Activated CD4-positive, alpha-beta T cell treated with anti-CD3 and anti-CD28 coated beads, Interleukin-2, amount 50 U/mL, for 48 hours (primary cell): ENCODE measurements at regions not wholly inside any gene's neighbourhood (a gene's known extent, or its start where the extent isn't known, plus 50 kb on each side); places are given as distances from the start of the nearest gene placed in this dataset.

Experiments used
- DNase-seq, 2 experiments: peaks; one replicate each; pipeline ENCODE4 v3.0.0-alpha.2; 2020

GRCh38 chr6:87995461-87995860 lies 52.2 kb upstream of the SPACA1 start:
- DNase-seq: no peak

DNA sequence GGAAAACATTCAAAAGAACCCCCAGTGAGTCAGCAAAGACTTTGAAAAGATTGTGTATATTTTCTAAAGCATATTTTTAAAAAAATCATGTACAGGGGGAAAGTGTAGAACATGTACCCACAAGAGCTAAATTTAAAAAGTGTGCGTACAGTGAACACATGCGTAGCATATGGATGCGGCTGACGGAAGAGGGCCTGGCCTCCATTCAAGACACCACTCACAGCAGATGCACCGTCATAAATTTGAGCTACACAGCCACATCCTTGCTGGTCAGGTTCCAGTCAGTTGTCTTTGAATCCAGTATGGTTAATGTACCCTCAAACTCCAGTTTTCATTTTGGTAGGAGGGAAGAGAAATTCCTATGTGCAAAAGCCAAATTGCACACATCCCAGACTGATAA lies 54.3 kb upstream of the SPACA1 start:
- DNase-seq: no peak

- no peak for DNase-seq
These were observed 56.8 kb upstream of the SPACA1 start for GRCh38 chr6:87990871-87991270.

GRCh38 chr6:87982134-87982533 lies 65.5 kb upstream of the SPACA1 start:
- no peak for DNase-seq

- no peak for DNase-seq
These were observed 67.9 kb upstream of the SPACA1 start for GRCh38 chr6:87979737-87980136.

GRCh38 chr6:87976616-87977015 lies 71.0 kb upstream of the SPACA1 start:
- no peak for DNase-seq

- DNase-seq: no peak
These were observed 72.1 kb upstream of the SPACA1 start for GRCh38 chr6:87975561-87975960.

GRCh38 chr6:87972279-87972678 lies 75.4 kb upstream of the SPACA1 start:
- no peak for DNase-seq

- DNase-seq: no peak
These were observed 75.9 kb upstream of the SPACA1 start for GRCh38 chr6:87971605-87972262.

DNA sequence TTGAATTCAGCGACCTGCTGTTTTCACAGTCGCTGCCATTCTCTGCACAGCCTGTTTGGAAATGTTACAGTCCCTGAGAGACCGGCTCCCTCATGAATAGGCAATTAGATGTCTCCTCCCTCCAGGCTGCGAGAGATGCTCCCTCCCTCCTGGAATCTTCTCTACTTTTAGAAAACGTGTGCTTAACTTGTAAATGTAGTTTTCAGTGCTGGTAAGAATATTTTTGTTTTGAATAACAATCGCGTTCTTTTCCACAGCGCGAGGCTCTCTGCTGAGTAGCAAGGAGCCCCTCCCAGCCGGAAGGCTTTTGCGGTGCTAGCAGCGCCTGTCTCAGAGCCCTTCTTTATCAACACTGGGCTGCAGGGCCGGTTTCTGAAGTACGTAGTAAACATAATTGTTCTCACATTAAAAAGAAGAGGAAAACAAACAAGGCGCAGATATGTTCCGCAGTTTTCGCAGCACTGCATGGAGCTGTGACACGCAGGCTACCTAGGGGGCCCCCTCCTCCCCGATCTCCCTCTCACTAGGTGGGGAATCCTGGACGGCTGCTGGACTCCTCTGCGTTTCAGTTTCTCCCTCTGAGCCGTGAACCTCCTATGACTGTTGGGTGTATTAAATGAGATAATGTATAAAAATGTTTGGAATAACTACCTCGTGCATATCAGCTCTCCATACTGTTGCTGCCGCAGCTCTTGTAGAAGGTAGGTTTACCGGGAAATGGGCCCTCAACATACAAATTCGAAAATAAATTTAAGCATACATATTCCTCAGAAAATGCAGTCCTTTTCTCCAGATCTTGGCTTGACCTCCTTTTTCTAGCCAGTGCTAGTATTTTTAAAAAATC lies 79.0 kb upstream of the SPACA1 start:
- no peak for DNase-seq

DNA sequence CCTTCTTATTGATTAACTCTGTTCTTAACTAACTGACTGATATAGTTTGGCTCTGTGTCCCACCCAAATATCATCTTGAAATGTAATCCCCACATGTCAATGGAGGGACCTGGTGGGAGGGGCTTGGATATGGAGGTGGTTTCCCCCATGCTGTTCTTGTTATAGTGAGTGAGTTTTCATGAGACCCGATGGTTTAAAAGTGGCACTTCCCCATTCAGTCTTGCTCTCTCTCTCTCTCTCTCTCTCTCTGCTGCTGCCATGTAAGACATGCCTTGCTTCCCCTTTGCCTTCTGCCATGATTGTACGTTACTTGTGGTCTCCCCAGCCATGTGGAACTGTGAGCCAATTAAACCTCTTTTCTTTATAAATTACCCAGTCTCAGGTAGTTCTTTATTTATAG lies 81.8 kb upstream of the SPACA1 start:
- no peak for DNase-seq

DNA sequence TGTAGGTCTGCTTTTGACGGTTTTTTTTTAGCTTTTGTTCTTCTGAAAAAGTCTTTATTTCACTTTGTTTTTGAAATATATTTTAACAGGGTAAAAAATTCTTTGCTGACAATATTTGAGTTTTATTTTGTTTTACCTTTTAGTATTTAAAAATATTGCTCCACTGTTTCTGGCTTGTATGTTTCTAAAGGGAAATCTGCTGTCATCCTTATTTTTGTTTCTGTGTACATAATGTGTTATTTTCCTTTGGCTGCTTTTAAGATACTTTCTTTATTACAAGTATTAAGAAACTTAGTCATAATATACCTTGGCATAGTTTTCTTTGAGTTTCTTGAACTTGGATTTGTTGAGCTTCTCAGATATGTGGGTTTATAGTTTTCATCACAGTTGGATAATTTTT lies 88.6 kb upstream of the SPACA1 start:
- DNase-seq: no peak

DNA sequence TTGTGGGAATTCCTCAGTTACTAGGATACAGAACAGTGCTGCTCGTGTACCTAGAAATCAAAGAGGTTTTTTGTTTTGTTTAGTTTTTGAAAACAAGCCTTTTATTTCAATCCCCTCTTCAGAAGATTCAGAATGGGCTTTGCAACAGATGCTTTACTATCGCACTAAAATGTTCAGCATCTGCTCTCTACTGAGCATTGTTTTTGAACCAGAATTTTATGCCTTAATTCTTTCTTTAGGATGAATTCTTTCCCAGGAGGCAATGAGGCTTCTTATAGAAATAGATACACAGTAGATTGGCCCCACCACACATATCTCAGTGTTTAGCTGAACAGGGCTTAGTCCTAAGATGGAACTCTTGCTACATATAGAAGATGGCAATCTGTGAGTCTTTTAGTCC lies 95.9 kb upstream of the SPACA1 start:
- DNase-seq: no peak

- DNase-seq: no peak
These were observed 97.0 kb upstream of the SPACA1 start for GRCh38 chr6:87950614-87951013.

GRCh38 chr6:87949194-87949593 lies 98.4 kb upstream of the SPACA1 start:
- DNase-seq: no peak

- DNase-seq: no peak
These were observed 101.0 kb upstream of the SPACA1 start for GRCh38 chr6:87946669-87947068.

DNA sequence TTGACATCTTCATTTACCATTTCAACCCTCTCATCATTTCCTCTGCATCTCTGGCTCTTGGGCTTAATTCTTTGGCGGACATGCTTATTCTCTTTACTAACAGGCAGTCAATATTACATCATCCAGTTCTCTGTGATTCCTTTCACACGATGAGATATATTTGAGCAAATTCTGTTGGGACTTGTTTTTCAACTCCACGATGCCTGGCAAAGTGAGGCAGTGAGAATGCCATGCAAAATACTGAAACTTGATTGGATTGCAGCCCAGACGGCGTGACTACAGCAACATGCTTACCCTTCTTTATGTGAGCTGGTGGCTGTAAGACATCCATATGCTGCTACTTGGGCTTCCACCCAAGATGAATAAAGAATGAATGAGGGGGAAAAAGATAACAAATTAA lies 101.7 kb upstream of the SPACA1 start:
- no peak for DNase-seq

- DNase-seq: no peak
These were observed 102.5 kb upstream of the SPACA1 start for GRCh38 chr6:87945181-87945580.

- no peak for DNase-seq
These were observed 103.1 kb upstream of the SPACA1 start for GRCh38 chr6:87944541-87944954.

GRCh38 chr6:87943191-87943590 lies 104.5 kb upstream of the SPACA1 start:
- DNase-seq: no peak

GRCh38 chr6:87941556-87942358 lies 105.9 kb upstream of the SPACA1 start:
- DNase-seq: no peak

- no peak for DNase-seq
These were observed 107.9 kb upstream of the SPACA1 start for GRCh38 chr6:87939776-87940175.

DNA sequence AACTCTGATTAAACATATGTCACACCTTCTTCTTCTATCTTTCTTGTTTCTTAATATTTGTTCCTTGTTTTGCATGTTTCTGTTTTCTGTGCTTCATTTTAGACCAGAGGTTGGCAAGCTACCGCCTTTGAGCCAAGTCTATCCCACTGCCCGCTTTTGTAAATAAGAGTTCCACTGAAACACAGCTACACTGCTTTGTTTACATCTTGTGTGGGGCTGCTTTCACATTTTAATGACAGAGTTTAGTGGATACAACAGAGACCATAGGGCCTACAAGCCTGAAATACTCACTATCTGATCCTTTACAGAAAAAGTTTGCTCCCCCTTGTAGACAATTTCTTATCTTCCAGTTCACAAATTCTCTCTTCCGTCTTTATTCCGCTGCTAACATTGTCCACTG lies 109.4 kb upstream of the SPACA1 start:
- DNase-seq: no peak

DNA sequence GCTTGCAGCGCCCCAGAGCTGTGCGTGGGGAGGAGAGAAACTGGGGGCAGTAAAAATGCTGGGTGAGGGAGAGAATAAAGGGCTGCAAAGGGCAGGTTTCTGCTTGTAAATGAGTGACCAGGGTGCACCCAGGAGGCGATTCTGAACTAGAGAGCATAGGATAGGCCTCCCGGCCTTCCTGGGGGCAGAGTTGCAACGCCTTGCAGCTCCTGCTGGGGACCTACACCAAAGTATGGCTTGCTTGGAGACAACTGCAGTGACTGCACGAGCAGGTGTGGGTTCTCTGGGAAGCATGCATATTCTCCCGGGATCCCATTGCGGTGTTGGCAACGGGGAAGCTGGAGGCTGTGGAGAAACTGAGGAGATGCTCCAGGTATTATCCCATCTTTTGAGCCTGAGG lies 111.6 kb upstream of the SPACA1 start:
- no peak for DNase-seq
